Heart right ventricle (tissue), 16 donors: ENCODE measurements at regions not wholly inside any gene's neighbourhood (a gene's known extent, or its start where the extent isn't known, plus 50 kb on each side); places are given as distances from the start of the nearest gene placed in this dataset.

Experiments
- ATAC-seq, 8 donors: fragments of 200-7000 bp; cut with Tn5 transposase; one replicate each; pipeline ENCODE4 v1.9.1; 2020; ENCODE audit warnings: mild to moderate bottlenecking in 8 of 8, moderate library complexity in 8 of 8, moderate number of reproducible peaks in 1 of 8
- DNase-seq, 2 donors: peaks; one replicate each; pipeline ENCODE4 v3.0.0-alpha.2; 2020
- H3K27ac ChIP-seq, 10 donors: fragments of 200-600 bp; sonication (generic) in 2 of 10; one replicate each; pipeline versions ENCODE4 v1.5.0 to v1.8.0; 2020 to 2022; ENCODE audit warnings: mild to moderate bottlenecking in 3 of 10
- H3K27me3 ChIP-seq, 7 donors: fragments of 200-600 bp; one replicate each; pipeline ENCODE4 v1.8.0; 2021 to 2022; ENCODE audit warnings: mild to moderate bottlenecking in 2 of 7
- H3K36me3 ChIP-seq, 9 donors: fragments of 200-600 bp; sonication (generic) in 1 of 9; one replicate each; pipeline versions ENCODE4 v1.5.0 to v1.8.0; 2020 to 2022; ENCODE audit warnings: mild to moderate bottlenecking in 2 of 9
- H3K4me1 ChIP-seq, 9 donors: fragments of 200-600 bp; sonication (generic) in 1 of 9; one replicate each; pipeline versions ENCODE4 v1.5.0 to v1.8.0; 2020 to 2022; ENCODE audit warnings: mild to moderate bottlenecking in 4 of 9
- H3K4me3 ChIP-seq, 10 donors: fragments of 200-600 bp; sonication (generic) in 2 of 10; one replicate each; pipeline versions ENCODE4 v1.5.0 to v1.8.0; 2020 to 2022; ENCODE audit warnings: mild to moderate bottlenecking in 7 of 10, moderate library complexity in 2 of 10
- H3K9me3 ChIP-seq, 11 donors: fragments of 200-600 bp in 10 of 11; sonication (generic) in 2 of 11; one replicate each; pipeline versions ENCODE4 v1.5.0 to v1.8.0; 2013 to 2022; ENCODE audit warnings: mild to moderate bottlenecking in 2 of 11, control low read depth in 1 of 11, moderate library complexity in 1 of 11
- CTCF ChIP-seq, 9 donors: fragments of 200-600 bp; sonication (generic) in 2 of 9; IDR thresholded peaks; one replicate each; pipeline versions ENCODE4 v1.5.0 to v1.8.0; 2021 to 2022; ENCODE audit warnings: antibody characterized with exemption in 9 of 9, mild to moderate bottlenecking in 5 of 9, moderate library complexity in 1 of 9
- WGBS, 2 donors: extraction: QIAGEN DNeasy Blood & Tissue Kit; methylation state at CpG; one replicate each; pipeline ENCODE4 v1.1.7; 2013; ENCODE audit warnings: inconsistent platforms in 1 of 2; 5-methylcytosine and 5-hydroxymethylcytosine counted together
- intact Hi-C, 10 donors: fragments of 100-400 bp; cut with DNase I; formaldehyde crosslinking; loops; one replicate each; pipeline versions ENCODE4 v1.11.1 to v1.14.2; 2022
- donor health status: Arrhythmogenic right ventricular cardiomyopathy.
- donor health status: ischemic (EF 13 %, LVEDD 7.1; RV severe dilation, severe dysfunction).
- donor health status: healthy with polysubstance abuse.
- donor health status: DM: no; HTN: yes; CAD: no.
- donor health status: DM: no; HTN: no; CAD: no.
- donor health status: ischemic (EF 25% LVEDD 6.9; RV normal size, moderate dysfunction).
- donor health status: ischemic (EF 25% LVEDD 5.7; RV mildly dilated, moderate dysfunction).
- donor health status: healthy.
- donor health status: DM: yes; HTN: yes; CAD: no.
- donor health status: Ischemic cardiomyopathy.
- donor health status: ischemic (EF 35%, LVEDD 5.7; RV mildly dilated, moderate dysfunction).
- donor health status: nonischemic (EF 11% LVEDD 7.7; RV severe dilation, severe dysfunction).
- donor health status: DM: yes; HTN: yes; CAD: no.
- donor health status: PGD.
- donor health status: ischemic (EF 29% LVEDD 5.4; RV normal size, mild dysfunction).
- donor health status: nonischemic (EF 23%, LVEDD 6.1; RV moderate dilation, normal function).

GRCh38 chr16:51994597-51994996, 552.3 kb downstream of the TOX3 start:
- H3K4me3 ChIP-seq, result no peak overlapping the region
- no peaks in the 10 kb centered on the region for H3K36me3 ChIP-seq
- DNase-seq, result peak in 1 of 2 donors; percentile 18
- H3K27me3 ChIP-seq, result no peaks in the 10 kb centered on the region
- no peaks in the 10 kb centered on the region for H3K4me1 ChIP-seq
- intact Hi-C loops, result loop anchor here in 1 of 10 donors (10.0 kb wide), 1 partner anchor 60 kb away; no protein-coding TSS in a partner anchor
- no peak overlapping the region for H3K27ac ChIP-seq
- peak in 1 of 8 donors; percentile 16 for ATAC-seq
- no peaks in the 10 kb centered on the region for H3K9me3 ChIP-seq
- TF ChIP-seq CTCF (IDR thresholded peaks at IDR 0.05), result no peak
- 33 to 41% methylated on average over 8 of the region's 8 CpGs for WGBS, 2 donors

- Histone ChIP-seq H3K36me3 (no peaks in the 10 kb centered on the region), H3K27me3 (no peaks in the 10 kb centered on the region), H3K4me3 (no peak overlapping the region), H3K9me3 (peaks cover 0 to 4% (median 0%) of the 10 kb centered on the region in 11 donors), H3K4me1 (no peaks in the 10 kb centered on the region), H3K27ac (no peak overlapping the region)
- intact Hi-C loops, result loop anchor here in 3 of 10 donors (10.0 kb wide), 2 partner anchors 65 to 175 kb away; no protein-coding TSS in a partner anchor
- ATAC-seq (no peak), DNase-seq (no peak)
- 70 to 71% methylated on average over 6 of the region's 6 CpGs for WGBS, 2 donors
- TF ChIP-seq CTCF (IDR thresholded peaks at IDR 0.05), result no peak
Observed at GRCh38 chr16:51989637-51990230, 557.2 kb downstream of the TOX3 start.

- Histone ChIP-seq H3K4me1 (no peaks in the 10 kb centered on the region), H3K4me3 (no peak overlapping the region), H3K9me3 (peaks cover 0 to 4% (median 0%) of the 10 kb centered on the region in 11 donors), H3K36me3 (no peaks in the 10 kb centered on the region), H3K27me3 (peaks cover 0 to 2% (median 0%) of the 10 kb centered on the region in 7 donors), H3K27ac (no peak overlapping the region)
- ATAC-seq, result no peak
- intact Hi-C loops, result loop anchor here in 3 of 10 donors (10.0 kb wide), 1 partner anchor 174 kb away; no protein-coding TSS in a partner anchor
- DNase-seq, result no peak
- no peak for TF ChIP-seq CTCF (IDR thresholded peaks at IDR 0.05)
Observed at GRCh38 chr16:51988977-51989376, 558.0 kb downstream of the TOX3 start.

GRCh38 chr16:51987519-51987918, 559.4 kb downstream of the TOX3 start:
- no peaks in the 10 kb centered on the region for H3K36me3 ChIP-seq
- H3K4me1 ChIP-seq, result no peaks in the 10 kb centered on the region
- intact Hi-C loops, result loop anchor here in 3 of 10 donors (10.0 kb wide), 1 partner anchor 173 kb away; no protein-coding TSS in a partner anchor
- ATAC-seq (no peak), DNase-seq (no peak)
- no peak overlapping the region for H3K4me3 ChIP-seq
- no peak overlapping the region for H3K27ac ChIP-seq
- no peak for TF ChIP-seq CTCF (IDR thresholded peaks at IDR 0.05)
- peaks cover 0 to 10% (median 0%) of the 10 kb centered on the region in 7 donors for H3K27me3 ChIP-seq
- H3K9me3 ChIP-seq, result peaks cover 0 to 4% (median 0%) of the 10 kb centered on the region in 11 donors
- WGBS, 2 donors, result 40 to 45% methylated on average over 1 of the region's 1 CpG
